WTC11 (cell line): ENCODE measurements at regions not wholly inside any gene's neighbourhood (a gene's known extent, or its start where the extent isn't known, plus 50 kb on each side); places are given as distances from the start of the nearest gene placed in this dataset.

Experiments used
- ATAC-seq: fragments of 200-7000 bp; cut with Tn5 transposase; 2 replicates; pipeline ENCODE4 v1.10.0; 2021; ENCODE audit warnings: mild to moderate bottlenecking, moderate library complexity
- CTCF ChIA-PET: fragments of 300-600 bp; sonication (Branson Sonifier 250); formaldehyde crosslinking; loops from one replicate; lab custom pipeline; 2021; ENCODE audit warnings: antibody characterized with exemption; lab: Charles Lee
- POLR2A ChIA-PET: fragments of 350-600 bp; sonication (Branson Sonifier 250); formaldehyde crosslinking; loops from one replicate; lab custom pipeline; 2021; ENCODE audit warnings: antibody characterized with exemption; lab: Charles Lee
- DNase-seq: peaks from one replicate; pipeline ENCODE4 v3.0.0; 2021; ENCODE audit warnings: low spot score
- H3K27ac Mint-ChIP-seq: 2 replicates; pipeline ENCODE4 v1.8.0; 2021; ENCODE audit warnings: mixed read lengths
- H3K27me3 Mint-ChIP-seq: 2 replicates; pipeline ENCODE4 v1.8.0; 2021; ENCODE audit warnings: low read depth, mild to moderate bottlenecking, moderate library complexity, mixed read lengths
- H3K36me3 Mint-ChIP-seq: 2 replicates; pipeline ENCODE4 v1.8.0; 2021; ENCODE audit warnings: mixed read lengths
- H3K4me1 Mint-ChIP-seq: 2 replicates; pipeline ENCODE4 v1.8.0; 2022; ENCODE audit warnings: mixed read lengths
- H3K4me3 Mint-ChIP-seq: 2 replicates; pipeline ENCODE4 v1.8.0; 2021; ENCODE audit warnings: mild to moderate bottlenecking, moderate library complexity, mixed read lengths
- H3K9me3 Mint-ChIP-seq: 2 replicates; pipeline ENCODE4 v1.8.0; 2021; ENCODE audit warnings: mixed read lengths
- ATF1 ChIP-seq: sonication (generic); formaldehyde crosslinking; IDR thresholded peaks from 2 replicates; pipeline ENCODE4 v1.8.1; 2023; ENCODE audit warnings: mild to moderate bottlenecking, moderate library complexity, missing genetic modification reagents
- CREM ChIP-seq: sonication (generic); formaldehyde crosslinking; IDR thresholded peaks from 2 replicates; pipeline ENCODE4 v1.8.1; 2022; ENCODE audit warnings: mild to moderate bottlenecking, missing genetic modification reagents, moderate library complexity
- FOXJ3 ChIP-seq: sonication (generic); formaldehyde crosslinking; IDR thresholded peaks from 2 replicates; pipeline ENCODE4 v1.9.0; 2021; ENCODE audit warnings: missing genetic modification reagents, mild to moderate bottlenecking, borderline replicate concordance
- MXD4 ChIP-seq: fragments of 250-450 bp; sonication (Bioruptor Pico); IDR thresholded peaks from 2 replicates; pipeline ENCODE4 v1.8.0; 2021; ENCODE audit warnings: mild to moderate bottlenecking, moderate library complexity, borderline replicate concordance
- NFATC4 ChIP-seq: fragments of 250-450 bp; sonication (Bioruptor Pico); IDR thresholded peaks from 2 replicates; pipeline ENCODE4 v1.9.0; 2021; ENCODE audit warnings: mild to moderate bottlenecking
- NR2C2 ChIP-seq: sonication (generic); formaldehyde crosslinking; IDR thresholded peaks from 2 replicates; pipeline ENCODE4 v1.8.0; 2022; ENCODE audit warnings: mild to moderate bottlenecking, missing genetic modification reagents
- SMAD4 ChIP-seq: sonication (generic); formaldehyde crosslinking; IDR thresholded peaks from 2 replicates; pipeline ENCODE4 v1.8.0; 2022; ENCODE audit warnings: mild to moderate bottlenecking, missing genetic modification reagents
- STAT6 ChIP-seq: sonication (generic); formaldehyde crosslinking; conservative IDR thresholded peaks from 2 replicates; pipeline ENCODE4 v1.8.1; 2023; ENCODE audit warnings: mild to moderate bottlenecking, low read depth, missing genetic modification reagents, moderate library complexity
- TCF7 ChIP-seq: sonication (generic); formaldehyde crosslinking; IDR thresholded peaks from 2 replicates; pipeline ENCODE4 v1.8.0; 2022; ENCODE audit warnings: mild to moderate bottlenecking, low read depth, missing genetic modification reagents, moderate library complexity
- ZNF263 ChIP-seq: sonication (generic); formaldehyde crosslinking; IDR thresholded peaks from 2 replicates; pipeline ENCODE4 v1.8.1; 2022; ENCODE audit warnings: low read depth, mild to moderate bottlenecking, moderate library complexity, missing genetic modification reagents
- ZNF396 ChIP-seq: fragments of 250-450 bp; sonication (Bioruptor Pico); IDR thresholded peaks from 2 replicates; pipeline ENCODE4 v1.8.0; 2021; ENCODE audit warnings: mild to moderate bottlenecking, moderate library complexity, borderline replicate concordance
- ZNF423 ChIP-seq: fragments of 250-450 bp; sonication (Bioruptor Pico); IDR thresholded peaks from 2 replicates; pipeline ENCODE4 v2.1.2; 2022; ENCODE audit warnings: mild to moderate bottlenecking, moderate library complexity
- TF ChIP-seq, protein P1 (sequence below): sonication (generic); formaldehyde crosslinking; IDR thresholded peaks from 2 replicates; pipeline ENCODE4 v1.8.1; 2022; ENCODE audit warnings: missing genetic modification reagents, borderline replicate concordance
- TF ChIP-seq, protein P2 (sequence below): sonication (generic); formaldehyde crosslinking; IDR thresholded peaks from 2 replicates; pipeline ENCODE4 v1.8.1; 2023; ENCODE audit warnings: mild to moderate bottlenecking, missing genetic modification reagents, moderate library complexity
- TF ChIP-seq, protein P3 (sequence below): sonication (generic); formaldehyde crosslinking; IDR thresholded peaks from 2 replicates; pipeline ENCODE4 v1.8.1; 2023; ENCODE audit warnings: mild to moderate bottlenecking, missing genetic modification reagents
- TF ChIP-seq, protein P4 (sequence below): sonication (generic); formaldehyde crosslinking; IDR thresholded peaks from 2 replicates; pipeline ENCODE4 v1.8.1; 2022; ENCODE audit warnings: low read depth, missing genetic modification reagents, borderline replicate concordance
- TF ChIP-seq, protein P5 (sequence below): sonication (generic); formaldehyde crosslinking; IDR thresholded peaks from 2 replicates; pipeline ENCODE4 v1.8.0; 2023; ENCODE audit warnings: missing genetic modification reagents, mild to moderate bottlenecking, borderline replicate concordance
- TF ChIP-seq, protein P6 (sequence below): fragments of 250-450 bp; sonication (Bioruptor Pico); conservative IDR thresholded peaks from 2 replicates; pipeline ENCODE4 v1.9.0; 2021; ENCODE audit warnings: mild to moderate bottlenecking

DNA sequence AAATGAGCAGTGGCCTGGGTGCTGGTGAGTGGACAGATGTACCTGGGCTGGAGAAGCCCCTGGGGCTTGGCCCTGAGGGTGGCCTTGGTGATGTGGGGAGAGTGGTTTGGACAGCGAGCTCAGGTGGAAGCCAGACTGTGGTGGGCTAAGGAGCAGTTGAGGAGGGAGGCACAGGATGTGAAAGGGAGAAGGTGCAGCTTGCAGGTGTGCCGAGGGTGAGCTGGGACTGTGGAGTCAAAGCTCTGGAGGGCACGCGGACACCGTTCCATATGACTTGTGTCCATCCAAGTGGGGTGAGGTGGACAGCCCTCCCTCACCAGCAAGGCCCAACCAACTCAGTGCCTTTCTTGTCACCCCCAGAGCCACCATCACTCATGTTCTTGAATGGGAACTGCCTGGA, 170.8 kb upstream of the ZNF267 start (continued):
- TF ChIP-seq, protein P1, sequence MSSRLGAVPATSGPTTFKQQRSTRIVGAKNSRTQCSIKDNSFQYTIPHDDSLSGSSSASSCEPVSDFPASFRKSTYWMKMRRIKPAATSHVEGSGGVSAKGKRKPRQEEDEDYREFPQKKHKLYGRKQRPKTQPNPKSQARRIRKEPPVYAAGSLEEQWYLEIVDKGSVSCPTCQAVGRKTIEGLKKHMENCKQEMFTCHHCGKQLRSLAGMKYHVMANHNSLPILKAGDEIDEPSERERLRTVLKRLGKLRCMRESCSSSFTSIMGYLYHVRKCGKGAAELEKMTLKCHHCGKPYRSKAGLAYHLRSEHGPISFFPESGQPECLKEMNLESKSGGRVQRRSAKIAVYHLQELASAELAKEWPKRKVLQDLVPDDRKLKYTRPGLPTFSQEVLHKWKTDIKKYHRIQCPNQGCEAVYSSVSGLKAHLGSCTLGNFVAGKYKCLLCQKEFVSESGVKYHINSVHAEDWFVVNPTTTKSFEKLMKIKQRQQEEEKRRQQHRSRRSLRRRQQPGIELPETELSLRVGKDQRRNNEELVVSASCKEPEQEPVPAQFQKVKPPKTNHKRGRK: no peak
- TF ChIP-seq SMAD4 (CRISPR knock-in tag) (no peak), NFATC4 (no peak), STAT6 (CRISPR knock-in tag) (no peak), ZNF423 (CRISPR knock-in tag) (no peak), TCF7 (no peak), ATF1 (CRISPR knock-in tag) (no peak), FOXJ3 (CRISPR knock-in tag) (no peak), NR2C2 (CRISPR knock-in tag) (no peak), CREM (CRISPR knock-in tag) (no peak)
- TF ChIP-seq, protein P2, sequence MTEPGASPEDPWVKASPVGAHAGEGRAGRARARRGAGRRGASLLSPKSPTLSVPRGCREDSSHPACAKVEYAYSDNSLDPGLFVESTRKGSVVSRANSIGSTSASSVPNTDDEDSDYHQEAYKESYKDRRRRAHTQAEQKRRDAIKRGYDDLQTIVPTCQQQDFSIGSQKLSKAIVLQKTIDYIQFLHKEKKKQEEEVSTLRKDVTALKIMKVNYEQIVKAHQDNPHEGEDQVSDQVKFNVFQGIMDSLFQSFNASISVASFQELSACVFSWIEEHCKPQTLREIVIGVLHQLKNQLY (CRISPR knock-in tag): no peak
- TF ChIP-seq, protein P3, sequence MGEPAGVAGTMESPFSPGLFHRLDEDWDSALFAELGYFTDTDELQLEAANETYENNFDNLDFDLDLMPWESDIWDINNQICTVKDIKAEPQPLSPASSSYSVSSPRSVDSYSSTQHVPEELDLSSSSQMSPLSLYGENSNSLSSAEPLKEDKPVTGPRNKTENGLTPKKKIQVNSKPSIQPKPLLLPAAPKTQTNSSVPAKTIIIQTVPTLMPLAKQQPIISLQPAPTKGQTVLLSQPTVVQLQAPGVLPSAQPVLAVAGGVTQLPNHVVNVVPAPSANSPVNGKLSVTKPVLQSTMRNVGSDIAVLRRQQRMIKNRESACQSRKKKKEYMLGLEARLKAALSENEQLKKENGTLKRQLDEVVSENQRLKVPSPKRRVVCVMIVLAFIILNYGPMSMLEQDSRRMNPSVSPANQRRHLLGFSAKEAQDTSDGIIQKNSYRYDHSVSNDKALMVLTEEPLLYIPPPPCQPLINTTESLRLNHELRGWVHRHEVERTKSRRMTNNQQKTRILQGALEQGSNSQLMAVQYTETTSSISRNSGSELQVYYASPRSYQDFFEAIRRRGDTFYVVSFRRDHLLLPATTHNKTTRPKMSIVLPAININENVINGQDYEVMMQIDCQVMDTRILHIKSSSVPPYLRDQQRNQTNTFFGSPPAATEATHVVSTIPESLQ (CRISPR knock-in tag): no peak

DNA sequence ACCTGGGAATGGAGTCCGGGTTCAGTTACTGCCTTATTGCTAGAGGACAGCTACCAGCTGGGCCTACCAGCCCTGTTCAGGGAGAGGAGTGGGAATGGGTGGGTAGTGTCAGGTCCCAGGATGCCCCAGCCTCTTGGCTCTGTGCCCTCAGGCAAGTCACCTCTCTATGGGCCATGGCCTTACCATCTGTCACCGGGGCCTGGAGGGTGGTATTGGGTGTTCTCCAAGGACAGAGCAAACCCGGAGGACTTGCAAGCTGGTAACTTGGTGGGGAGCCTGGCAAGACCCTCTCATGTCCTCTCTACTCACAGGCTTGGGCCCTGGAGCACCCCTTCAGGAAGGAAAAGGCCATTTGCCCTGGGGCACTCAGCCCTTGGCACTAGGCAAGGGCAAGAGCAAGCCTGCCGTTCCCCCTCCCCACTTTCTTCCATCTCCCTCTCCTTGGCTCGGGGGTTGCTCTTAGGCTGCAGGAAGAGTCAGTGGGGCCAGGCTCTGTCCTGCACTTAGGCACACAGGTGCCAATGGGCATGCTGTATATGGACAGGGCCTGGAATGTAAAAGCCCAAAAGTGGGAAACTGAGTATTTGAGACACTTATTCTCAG, 170.0 kb upstream of the ZNF267 start:
- ChIA-PET CTCF (no interaction called here), POLR2A (no interaction called here)
- ATAC-seq (no peak), DNase-seq (no peak)
- no peaks in the 10 kb centered on the region for H3K9me3 Mint-ChIP-seq
- no peak overlapping the region for H3K27ac Mint-ChIP-seq
- peaks cover 9% of the 10 kb centered on the region for H3K4me1 Mint-ChIP-seq
- H3K36me3 Mint-ChIP-seq: peaks cover 44% of the 10 kb centered on the region
- no peak overlapping the region for H3K4me3 Mint-ChIP-seq
- no peaks in the 10 kb centered on the region for H3K27me3 Mint-ChIP-seq
- no peak for TF ChIP-seq ATF1 (CRISPR knock-in tag)
- TF ChIP-seq, protein P4, sequence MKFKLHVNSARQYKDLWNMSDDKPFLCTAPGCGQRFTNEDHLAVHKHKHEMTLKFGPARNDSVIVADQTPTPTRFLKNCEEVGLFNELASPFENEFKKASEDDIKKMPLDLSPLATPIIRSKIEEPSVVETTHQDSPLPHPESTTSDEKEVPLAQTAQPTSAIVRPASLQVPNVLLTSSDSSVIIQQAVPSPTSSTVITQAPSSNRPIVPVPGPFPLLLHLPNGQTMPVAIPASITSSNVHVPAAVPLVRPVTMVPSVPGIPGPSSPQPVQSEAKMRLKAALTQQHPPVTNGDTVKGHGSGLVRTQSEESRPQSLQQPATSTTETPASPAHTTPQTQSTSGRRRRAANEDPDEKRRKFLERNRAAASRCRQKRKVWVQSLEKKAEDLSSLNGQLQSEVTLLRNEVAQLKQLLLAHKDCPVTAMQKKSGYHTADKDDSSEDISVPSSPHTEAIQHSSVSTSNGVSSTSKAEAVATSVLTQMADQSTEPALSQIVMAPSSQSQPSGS (CRISPR knock-in tag): no peak
- TF ChIP-seq, protein P5, sequence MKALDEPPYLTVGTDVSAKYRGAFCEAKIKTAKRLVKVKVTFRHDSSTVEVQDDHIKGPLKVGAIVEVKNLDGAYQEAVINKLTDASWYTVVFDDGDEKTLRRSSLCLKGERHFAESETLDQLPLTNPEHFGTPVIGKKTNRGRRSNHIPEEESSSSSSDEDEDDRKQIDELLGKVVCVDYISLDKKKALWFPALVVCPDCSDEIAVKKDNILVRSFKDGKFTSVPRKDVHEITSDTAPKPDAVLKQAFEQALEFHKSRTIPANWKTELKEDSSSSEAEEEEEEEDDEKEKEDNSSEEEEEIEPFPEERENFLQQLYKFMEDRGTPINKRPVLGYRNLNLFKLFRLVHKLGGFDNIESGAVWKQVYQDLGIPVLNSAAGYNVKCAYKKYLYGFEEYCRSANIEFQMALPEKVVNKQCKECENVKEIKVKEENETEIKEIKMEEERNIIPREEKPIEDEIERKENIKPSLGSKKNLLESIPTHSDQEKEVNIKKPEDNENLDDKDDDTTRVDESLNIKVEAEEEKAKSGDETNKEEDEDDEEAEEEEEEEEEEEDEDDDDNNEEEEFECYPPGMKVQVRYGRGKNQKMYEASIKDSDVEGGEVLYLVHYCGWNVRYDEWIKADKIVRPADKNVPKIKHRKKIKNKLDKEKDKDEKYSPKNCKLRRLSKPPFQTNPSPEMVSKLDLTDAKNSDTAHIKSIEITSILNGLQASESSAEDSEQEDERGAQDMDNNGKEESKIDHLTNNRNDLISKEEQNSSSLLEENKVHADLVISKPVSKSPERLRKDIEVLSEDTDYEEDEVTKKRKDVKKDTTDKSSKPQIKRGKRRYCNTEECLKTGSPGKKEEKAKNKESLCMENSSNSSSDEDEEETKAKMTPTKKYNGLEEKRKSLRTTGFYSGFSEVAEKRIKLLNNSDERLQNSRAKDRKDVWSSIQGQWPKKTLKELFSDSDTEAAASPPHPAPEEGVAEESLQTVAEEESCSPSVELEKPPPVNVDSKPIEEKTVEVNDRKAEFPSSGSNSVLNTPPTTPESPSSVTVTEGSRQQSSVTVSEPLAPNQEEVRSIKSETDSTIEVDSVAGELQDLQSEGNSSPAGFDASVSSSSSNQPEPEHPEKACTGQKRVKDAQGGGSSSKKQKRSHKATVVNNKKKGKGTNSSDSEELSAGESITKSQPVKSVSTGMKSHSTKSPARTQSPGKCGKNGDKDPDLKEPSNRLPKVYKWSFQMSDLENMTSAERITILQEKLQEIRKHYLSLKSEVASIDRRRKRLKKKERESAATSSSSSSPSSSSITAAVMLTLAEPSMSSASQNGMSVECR (CRISPR knock-in tag): no peak
- no peak for TF ChIP-seq ZNF396
- TF ChIP-seq, protein P6, sequence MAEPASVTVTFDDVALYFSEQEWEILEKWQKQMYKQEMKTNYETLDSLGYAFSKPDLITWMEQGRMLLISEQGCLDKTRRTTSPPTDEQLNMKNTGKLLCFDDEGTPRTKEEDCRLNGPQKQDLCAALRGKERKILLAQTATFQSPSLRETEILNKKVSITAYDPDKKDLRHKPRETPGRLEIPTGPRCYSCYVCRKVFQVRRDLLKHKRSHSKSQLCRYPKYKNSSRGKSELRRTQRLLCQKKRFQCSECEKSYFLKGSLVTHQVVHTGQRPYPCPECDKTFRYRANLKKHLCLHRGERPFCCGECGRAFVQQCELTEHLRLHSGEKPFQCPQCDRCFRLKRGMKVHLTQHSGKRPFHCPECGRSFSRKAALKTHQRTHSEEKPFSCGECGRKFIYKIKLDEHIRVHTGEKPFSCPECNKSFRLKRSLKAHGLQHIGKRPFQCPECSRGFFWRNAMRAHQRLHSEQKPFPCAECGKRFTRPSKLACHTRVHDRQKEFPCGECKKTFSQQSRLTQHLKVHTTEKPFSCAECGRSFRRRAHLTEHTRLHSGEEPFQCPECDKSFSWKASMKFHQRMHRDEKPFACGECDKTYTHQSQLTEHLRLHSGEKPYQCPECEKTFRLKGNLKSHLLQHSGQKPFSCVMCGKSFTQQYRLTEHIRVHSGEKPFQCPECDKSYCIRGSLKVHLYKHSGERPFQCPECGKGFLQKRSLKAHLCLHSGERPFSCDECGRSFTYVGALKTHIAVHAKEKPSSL (CRISPR knock-in tag): no peak
- TF ChIP-seq, protein P3 (CRISPR knock-in tag): no peak
- no peak for TF ChIP-seq ZNF263
- no peak for TF ChIP-seq MXD4 (CRISPR knock-in tag)
- no peak for TF ChIP-seq NFATC4
